ENCODE measurements at regions not wholly inside any gene's neighbourhood (a gene's known extent, or its start where the extent isn't known, plus 50 kb on each side); places are given as distances from the start of the nearest gene placed in this dataset.

GRCh38 chr18:55838841-55839240 is 250.8 kb upstream of the TCF4 start:
- TF ChIP-seq CTCF (IDR thresholded peaks at IDR 0.05; ENCODE audit: control insufficient read depth, extremely low read depth, insufficient read depth) = no peak
- no peak overlapping the region for H3K4me3 ChIP-seq (ENCODE audit: low read depth, low read length)
- DNase-seq (ENCODE audit: low read depth) = no peak

- DNase-seq (ENCODE audit: low read depth) = no peak
- TF ChIP-seq CTCF (IDR thresholded peaks at IDR 0.05; ENCODE audit: control insufficient read depth, extremely low read depth, insufficient read depth) = no peak
- H3K4me3 ChIP-seq (ENCODE audit: low read depth, low read length) = no peak overlapping the region
Measured at GRCh38 chr18:55838319-55838718, 250.3 kb upstream of the TCF4 start.

- no peak for DNase-seq (ENCODE audit: low read depth)
- no peak for TF ChIP-seq CTCF (IDR thresholded peaks at IDR 0.05; ENCODE audit: control insufficient read depth, extremely low read depth, insufficient read depth)
- H3K4me3 ChIP-seq (ENCODE audit: low read depth, low read length) = no peak overlapping the region
Measured at GRCh38 chr18:55833543-55833942, 245.6 kb upstream of the TCF4 start.

- no peak for DNase-seq (ENCODE audit: low read depth)
- H3K4me3 ChIP-seq (ENCODE audit: low read depth, low read length) = no peak overlapping the region
- TF ChIP-seq CTCF (IDR thresholded peaks at IDR 0.05; ENCODE audit: control insufficient read depth, extremely low read depth, insufficient read depth) = no peak
Measured at GRCh38 chr18:55830544-55830943, 242.6 kb upstream of the TCF4 start.

GRCh38 chr18:55821219-55821618 is 233.2 kb upstream of the TCF4 start:
- H3K4me3 ChIP-seq (ENCODE audit: low read depth, low read length) = no peak overlapping the region
- TF ChIP-seq CTCF (IDR thresholded peaks at IDR 0.05; ENCODE audit: control insufficient read depth, extremely low read depth, insufficient read depth) = no peak
- no peak for DNase-seq (ENCODE audit: low read depth)

- no peak for DNase-seq (ENCODE audit: low read depth)
- H3K4me3 ChIP-seq (ENCODE audit: low read depth, low read length) = no peak overlapping the region
- no peak for TF ChIP-seq CTCF (IDR thresholded peaks at IDR 0.05; ENCODE audit: control insufficient read depth, extremely low read depth, insufficient read depth)
Measured at GRCh38 chr18:55819448-55819847, 231.5 kb upstream of the TCF4 start.

- DNase-seq (ENCODE audit: low read depth) = no peak
- TF ChIP-seq CTCF (IDR thresholded peaks at IDR 0.05; ENCODE audit: control insufficient read depth, extremely low read depth, insufficient read depth) = no peak
- H3K4me3 ChIP-seq (ENCODE audit: low read depth, low read length) = no peak overlapping the region
Measured at GRCh38 chr18:55818284-55818683, 230.3 kb upstream of the TCF4 start.

All from LNCaP clone FGC (cell line).